DND-41 (cell line): ENCODE measurements at regions not wholly inside any gene's neighbourhood (a gene's known extent, or its start where the extent isn't known, plus 50 kb on each side); places are given as distances from the start of the nearest gene placed in this dataset.

Experiments
- ATAC-seq: fragments of 200-7000 bp; cut with Tn5 transposase; 3 replicates; pipeline ENCODE4 v1.9.1; 2021; ENCODE audit warnings: low read depth; ENCODE audit not compliant: insufficient read depth
- DNase-seq: peaks from one replicate; pipeline ENCODE4 v3.0.0-alpha.2; 2020
- H2AFZ ChIP-seq: 2 replicates; pipeline ENCODE4 v1.6.0; 2012; ENCODE audit warnings: low read depth, low read length
- H3K27ac ChIP-seq: 2 replicates; pipeline ENCODE4 v1.5.1; 2012; ENCODE audit warnings: low read length, inconsistent platforms
- H3K27me3 ChIP-seq: fragments of 200-600 bp; sonication (generic); 2 replicates; pipeline ENCODE4 v1.6.0; 2012; ENCODE audit warnings: low read length, mild to moderate bottlenecking, inconsistent platforms; ENCODE audit not compliant: insufficient read depth, poor library complexity
- H3K36me3 ChIP-seq: 2 replicates; pipeline ENCODE4 v1.5.1; 2012; ENCODE audit warnings: low read length, inconsistent platforms; ENCODE audit not compliant: insufficient read depth
- H3K4me1 ChIP-seq: 2 replicates; pipeline ENCODE4 v1.5.1; 2012; ENCODE audit warnings: mild to moderate bottlenecking, low read length; ENCODE audit not compliant: insufficient read depth
- H3K4me2 ChIP-seq: 2 replicates; pipeline ENCODE4 v1.6.0; 2012; ENCODE audit warnings: mild to moderate bottlenecking, moderate library complexity, low read length, inconsistent platforms; ENCODE audit not compliant: insufficient read depth
- H3K4me3 ChIP-seq, 2 experiments: fragments of 200-600 bp in 1 of 2; shearing (Covaris generic) in 1 of 2; 2 replicates each; pipeline ENCODE4 v1.5.1; 2012 to 2016; ENCODE audit warnings: inconsistent platforms in 2 of 2, low read length in 2 of 2, mild to moderate bottlenecking in 2 of 2, low read depth in 1 of 2, moderate library complexity in 1 of 2
- H3K79me2 ChIP-seq: 2 replicates; pipeline ENCODE4 v1.6.0; 2012; ENCODE audit warnings: low read length, inconsistent platforms; ENCODE audit not compliant: insufficient read depth
- H3K9ac ChIP-seq: 2 replicates; pipeline ENCODE4 v1.6.0; 2012; ENCODE audit warnings: low read depth, mild to moderate bottlenecking, inconsistent platforms, low read length, moderate library complexity
- H3K9me3 ChIP-seq: 2 replicates; pipeline ENCODE4 v1.5.1; 2012; ENCODE audit warnings: low read length, moderate library complexity, mild to moderate bottlenecking, inconsistent platforms; ENCODE audit not compliant: insufficient read depth, severe bottlenecking
- H4K20me1 ChIP-seq: 2 replicates; pipeline ENCODE4 v1.6.0; 2012; ENCODE audit warnings: low read length; ENCODE audit not compliant: insufficient read depth
- EZH2 ChIP-seq: IDR thresholded peaks from 3 replicates; pipeline ENCODE4 v1.6.1; 2012; ENCODE audit warnings: borderline replicate concordance, low read depth, mild to moderate bottlenecking, moderate library complexity, low read length, inconsistent platforms; ENCODE audit not compliant: severe bottlenecking
- TF ChIP-seq, protein P1 (sequence below): IDR thresholded peaks from 2 replicates; pipeline ENCODE4 v1.5.1; 2012; ENCODE audit warnings: borderline replicate concordance, low read length, moderate library complexity, mild to moderate bottlenecking; ENCODE audit not compliant: poor library complexity, severe bottlenecking; ENCODE audit errors: extremely low read depth

DNA sequence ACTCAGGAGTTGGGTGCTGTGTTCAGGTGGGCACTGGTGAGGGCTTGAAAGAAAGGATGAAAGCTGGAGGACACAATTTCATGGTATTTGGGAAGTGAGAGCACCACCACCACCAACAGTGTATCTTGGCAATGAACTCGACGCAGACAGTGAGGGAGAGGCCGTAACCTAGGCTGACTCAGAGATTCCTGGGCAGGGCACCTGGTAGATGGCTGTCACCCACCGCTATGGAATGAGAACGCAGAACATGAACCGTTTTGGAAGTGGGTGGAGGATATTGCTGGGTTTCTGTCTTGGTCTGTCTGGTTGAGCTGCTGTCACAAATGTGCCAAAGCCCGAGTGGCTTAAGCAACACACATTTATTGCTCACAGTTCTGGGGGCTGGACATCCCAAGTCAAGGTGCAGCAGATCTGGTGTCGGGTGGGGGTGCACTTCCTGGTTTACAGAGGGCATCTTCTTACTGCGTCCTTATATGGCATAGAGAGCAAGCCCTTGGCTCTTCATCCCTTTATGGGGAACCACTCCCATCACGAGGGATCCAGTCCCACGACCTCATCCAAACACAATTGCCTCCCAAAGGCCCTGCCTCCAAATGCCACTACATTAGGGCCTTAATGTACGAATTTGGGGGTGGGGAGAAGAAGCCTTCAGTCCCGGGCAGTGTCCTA lies 246.3 kb downstream of the SIPA1L2 start:
- Histone ChIP-seq H4K20me1 (no peaks in the 10 kb centered on the region), H3K27me3 (no peaks in the 10 kb centered on the region), H3K4me3 (no peak overlapping the region), H3K9ac (no peak overlapping the region), H3K36me3 (no peaks in the 10 kb centered on the region), H3K4me2 (no peak overlapping the region), H3K27ac (no peak overlapping the region), H3K79me2 (no peaks in the 10 kb centered on the region), H3K9me3 (no peaks in the 10 kb centered on the region), H3K4me1 (no peaks in the 10 kb centered on the region), H2AFZ (no peak overlapping the region)
- ATAC-seq: no peak
- TF ChIP-seq, protein P1, sequence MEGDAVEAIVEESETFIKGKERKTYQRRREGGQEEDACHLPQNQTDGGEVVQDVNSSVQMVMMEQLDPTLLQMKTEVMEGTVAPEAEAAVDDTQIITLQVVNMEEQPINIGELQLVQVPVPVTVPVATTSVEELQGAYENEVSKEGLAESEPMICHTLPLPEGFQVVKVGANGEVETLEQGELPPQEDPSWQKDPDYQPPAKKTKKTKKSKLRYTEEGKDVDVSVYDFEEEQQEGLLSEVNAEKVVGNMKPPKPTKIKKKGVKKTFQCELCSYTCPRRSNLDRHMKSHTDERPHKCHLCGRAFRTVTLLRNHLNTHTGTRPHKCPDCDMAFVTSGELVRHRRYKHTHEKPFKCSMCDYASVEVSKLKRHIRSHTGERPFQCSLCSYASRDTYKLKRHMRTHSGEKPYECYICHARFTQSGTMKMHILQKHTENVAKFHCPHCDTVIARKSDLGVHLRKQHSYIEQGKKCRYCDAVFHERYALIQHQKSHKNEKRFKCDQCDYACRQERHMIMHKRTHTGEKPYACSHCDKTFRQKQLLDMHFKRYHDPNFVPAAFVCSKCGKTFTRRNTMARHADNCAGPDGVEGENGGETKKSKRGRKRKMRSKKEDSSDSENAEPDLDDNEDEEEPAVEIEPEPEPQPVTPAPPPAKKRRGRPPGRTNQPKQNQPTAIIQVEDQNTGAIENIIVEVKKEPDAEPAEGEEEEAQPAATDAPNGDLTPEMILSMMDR: no peak
- no peak for TF ChIP-seq EZH2
- DNase-seq: no peak

DNA sequence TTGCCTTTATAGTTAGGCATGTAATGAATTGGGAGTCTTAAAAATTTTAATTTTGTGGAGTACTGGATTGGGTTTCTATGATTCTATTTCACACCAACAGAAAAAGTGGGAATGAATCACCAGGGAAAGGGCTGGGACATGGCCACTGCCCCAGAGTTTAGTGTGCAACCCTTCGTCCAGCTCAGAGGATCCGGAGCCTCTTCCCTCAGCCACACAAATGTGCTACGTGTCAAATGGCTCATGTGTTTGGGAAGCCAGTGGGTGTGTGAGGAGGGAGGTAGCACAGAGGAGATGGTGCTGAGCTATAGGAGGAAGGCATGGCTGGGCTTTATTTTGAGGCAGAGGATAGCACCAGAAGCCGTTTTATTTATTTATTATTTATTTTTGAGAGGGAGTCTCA lies 247.3 kb downstream of the SIPA1L2 start:
- TF ChIP-seq EZH2: no peak
- TF ChIP-seq, protein P1: no peak
- no peak overlapping the region for H2AFZ ChIP-seq

DNA sequence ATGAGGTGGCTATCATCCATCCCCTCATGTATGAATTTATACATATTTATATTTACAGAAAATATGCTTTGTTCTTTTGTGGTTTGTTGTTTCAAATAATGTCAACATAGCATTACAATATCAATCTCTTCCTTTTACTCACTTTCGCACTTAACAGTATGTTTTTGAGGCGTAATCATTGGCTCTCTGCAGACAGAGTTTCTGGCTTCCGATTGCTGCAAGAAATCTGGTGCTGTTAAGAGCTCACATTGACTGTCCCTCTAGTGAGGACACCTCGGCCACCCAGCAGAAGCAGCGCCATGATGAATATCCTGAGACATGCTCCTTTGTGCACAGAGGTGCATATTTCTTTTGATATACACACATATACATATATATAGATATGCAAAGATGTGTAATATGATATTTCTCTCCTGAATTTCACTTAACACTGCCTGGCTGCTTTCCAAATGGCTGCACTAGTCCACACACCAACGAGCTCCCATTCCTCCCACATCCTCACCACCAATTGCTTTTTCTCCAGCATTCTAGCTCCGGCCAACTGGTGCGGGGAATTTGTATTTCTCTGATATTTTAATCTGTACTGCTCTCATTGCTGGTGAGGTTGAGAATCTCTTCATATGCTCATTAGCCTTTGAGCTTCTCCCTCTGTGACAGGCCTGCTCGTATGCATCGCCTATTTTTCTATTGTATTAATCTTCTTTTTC lies 248.4 kb downstream of the SIPA1L2 start:
- Histone ChIP-seq H3K27ac (no peak overlapping the region), H3K4me1 (no peaks in the 10 kb centered on the region), H3K79me2 (no peaks in the 10 kb centered on the region), H2AFZ (no peak overlapping the region), H3K27me3 (no peaks in the 10 kb centered on the region), H3K36me3 (no peaks in the 10 kb centered on the region), H3K9ac (no peak overlapping the region), H4K20me1 (no peaks in the 10 kb centered on the region), H3K9me3 (no peaks in the 10 kb centered on the region), H3K4me3 (no peak overlapping the region), H3K4me2 (no peak overlapping the region)
- DNase-seq (no peak), ATAC-seq (no peak)
- TF ChIP-seq, protein P1: no peak
- TF ChIP-seq EZH2: no peak

More for the DNA sequence above, 247.3 kb downstream of the SIPA1L2 start:
- Histone ChIP-seq H3K9ac (no peak overlapping the region), H3K36me3 (no peaks in the 10 kb centered on the region), H3K4me3 (no peak overlapping the region), H3K4me2 (no peak overlapping the region), H3K27me3 (no peaks in the 10 kb centered on the region), H3K27ac (no peak overlapping the region), H3K79me2 (no peaks in the 10 kb centered on the region), H3K4me1 (no peaks in the 10 kb centered on the region), H3K9me3 (no peaks in the 10 kb centered on the region), H4K20me1 (no peaks in the 10 kb centered on the region)
- ATAC-seq (no peak), DNase-seq (no peak)
